RWPE1 (cell line): ENCODE measurements at regions not wholly inside any gene's neighbourhood (a gene's known extent, or its start where the extent isn't known, plus 50 kb on each side); places are given as distances from the start of the nearest gene placed in this dataset.
A peak's percentile ranks its signal among the peaks of the same experiment; 100 is the strongest.

Experiments
- CTCF ChIA-PET: fragments of 350-600 bp; sonication (Branson Sonifier 250); formaldehyde crosslinking; extraction: SDS; loops from one replicate; lab custom pipeline; 2021; lab: Yijun Ruan, JAX
- POLR2A ChIA-PET: fragments of 400-600 bp; formaldehyde crosslinking; extraction: SDS; loops from one replicate; lab custom pipeline; 2020; ENCODE audit warnings: antibody characterized with exemption; ENCODE audit not compliant: low non-redundant PET; lab: Yijun Ruan, JAX
- DNase-seq: peaks from one replicate; pipeline ENCODE4 v3.0.0; 2012; ENCODE audit warnings: low spot score
- H3K27ac ChIP-seq: fragments of 450-650 bp; 2 replicates; pipeline ENCODE4 v1.5.1; 2017
- CTCF ChIP-seq: fragments of 450-650 bp; conservative IDR thresholded peaks from 2 replicates; pipeline ENCODE4 v1.5.1; 2017; ENCODE audit warnings: low read depth, mild to moderate bottlenecking

GRCh38 chr10:78702186-78702585 is 366.6 kb upstream of the ZMIZ1 start:
- POLR2A ChIA-PET = no interaction called here
- H3K27ac ChIP-seq = no peak overlapping the region
- CTCF ChIA-PET = no interaction called here

DNA sequence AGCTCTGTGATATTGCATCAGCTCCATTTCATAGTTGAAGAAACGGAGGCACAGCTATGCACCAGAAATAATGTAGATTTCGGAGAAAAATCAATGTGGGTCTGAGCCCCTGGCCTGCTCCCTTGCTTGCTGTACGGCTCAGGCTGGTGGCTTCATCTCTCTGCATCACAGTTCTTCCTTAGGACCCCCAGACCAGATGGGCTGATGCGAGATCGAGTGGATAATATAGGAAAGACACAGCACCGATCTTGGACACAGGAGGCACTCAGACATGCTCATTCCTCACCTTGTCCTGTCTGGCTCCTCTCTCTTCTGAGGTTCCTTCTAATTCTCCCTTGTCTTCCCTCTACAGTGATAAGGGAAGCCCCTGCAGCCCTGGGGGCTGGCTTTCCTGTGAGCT is 365.9 kb upstream of the ZMIZ1 start:
- CTCF ChIA-PET = no interaction called here
- no peak for TF ChIP-seq CTCF
- POLR2A ChIA-PET = no interaction called here
- H3K27ac ChIP-seq = no peak overlapping the region
- no peak for DNase-seq

More at GRCh38 chr10:78702186-78702585, 366.6 kb upstream of the ZMIZ1 start:
- no peak for DNase-seq
- TF ChIP-seq CTCF = no peak

GRCh38 chr10:78703593-78703992 is 365.2 kb upstream of the ZMIZ1 start:
- POLR2A ChIA-PET = no interaction called here
- CTCF ChIA-PET = interaction anchor here (0.7 kb wide), 1 partner anchor 31 kb away, joined by 5 read pairs; no protein-coding TSS in a partner anchor
- H3K27ac ChIP-seq = no peak overlapping the region
- no peak for DNase-seq
- no peak for TF ChIP-seq CTCF

DNA sequence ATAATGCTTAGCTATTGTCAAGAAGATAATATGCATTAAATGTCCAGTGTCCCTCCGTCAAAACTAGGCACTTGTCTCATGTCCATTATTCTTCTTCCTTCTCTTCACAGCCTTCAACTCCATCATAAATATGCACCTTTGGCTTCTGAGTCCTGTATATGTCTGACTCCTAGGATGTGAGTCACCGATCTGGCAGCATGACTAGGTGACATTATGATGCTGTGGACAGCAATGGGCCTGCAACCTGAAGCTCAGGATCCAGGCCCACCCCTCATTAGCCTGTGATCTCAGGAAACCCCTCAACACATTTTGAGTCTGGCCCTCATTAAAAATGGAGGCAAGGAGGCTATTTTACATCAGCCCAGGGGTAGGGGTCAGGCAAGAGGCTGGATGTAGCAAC is 362.5 kb upstream of the ZMIZ1 start:
- CTCF ChIA-PET = no interaction called here
- DNase-seq = peak; percentile 14
- POLR2A ChIA-PET = no interaction called here

GRCh38 chr10:78706726-78707540 is 361.8 kb upstream of the ZMIZ1 start:
- ChIA-PET CTCF (interaction anchor here (0.7 kb wide), 1 partner anchor 50 kb away, joined by 4 read pairs; no protein-coding TSS in a partner anchor), POLR2A (no interaction called here)
- DNase-seq = no peak
- H3K27ac ChIP-seq = no peak overlapping the region
- TF ChIP-seq CTCF = no peak

More for the DNA sequence above, 362.5 kb upstream of the ZMIZ1 start:
- TF ChIP-seq CTCF = no peak
- H3K27ac ChIP-seq = no peak overlapping the region

GRCh38 chr10:78707745-78708144 is 361.0 kb upstream of the ZMIZ1 start:
- POLR2A ChIA-PET = no interaction called here
- H3K27ac ChIP-seq = no peak overlapping the region
- TF ChIP-seq CTCF = no peak
- no peak for DNase-seq
- CTCF ChIA-PET = interaction anchor here (0.6 kb wide), 1 partner anchor 424 kb away, joined by 3 read pairs; no protein-coding TSS in a partner anchor
